GM12878 (cell line): ENCODE measurements at regions not wholly inside any gene's neighbourhood (a gene's known extent, or its start where the extent isn't known, plus 50 kb on each side); places are given as distances from the start of the nearest gene placed in this dataset.

Experiments
- CREB1 ChIP-seq: IDR thresholded peaks from 2 replicates; pipeline ENCODE4 v1.6.1; 2012; ENCODE audit warnings: low read depth, mild to moderate bottlenecking, inconsistent platforms
- CTCF ChIP-seq, 3 experiments: IDR thresholded peaks in 2 of 3; conservative IDR thresholded peaks in 1 of 3; 2 replicates each; pipeline ENCODE4 v1.5.1; 2011; ENCODE audit warnings: low read depth in 3 of 3, low read length in 3 of 3, mild to moderate bottlenecking in 3 of 3, control low read depth in 2 of 3, moderate library complexity in 2 of 3, inconsistent platforms in 1 of 3, mixed read lengths in 1 of 3; ENCODE audit not compliant: control insufficient read depth in 2 of 3, insufficient read depth in 1 of 3; ENCODE audit errors: extremely low read depth in 1 of 3
- EED ChIP-seq: sonication (generic); IDR thresholded peaks from 2 replicates; pipeline ENCODE4 v1.6.1; 2016; ENCODE audit warnings: antibody characterized with exemption, low read depth
- FOXK2 ChIP-seq: fragments of 450-650 bp; IDR thresholded peaks from 2 replicates; pipeline ENCODE4 v1.6.1; 2017; ENCODE audit warnings: mild to moderate bottlenecking, moderate library complexity
- POLR2A ChIP-seq: IDR thresholded peaks from 2 replicates; pipeline ENCODE4 v1.6.1; 2011; ENCODE audit warnings: low read depth, mild to moderate bottlenecking, low read length
- SMARCA5 ChIP-seq: fragments of 450-650 bp; IDR thresholded peaks from 2 replicates; pipeline ENCODE4 v1.6.1; 2017; ENCODE audit warnings: mild to moderate bottlenecking
- SP1 ChIP-seq: IDR thresholded peaks from one replicate; pipeline ENCODE4 v1.6.1; 2011; ENCODE audit warnings: low read depth, low read length
- SREBF2 ChIP-seq: IDR thresholded peaks from 2 replicates; pipeline ENCODE4 v1.6.1; 2012; ENCODE audit warnings: mild to moderate bottlenecking, low read length
- TF ChIP-seq, protein P1 (sequence below): fragments of 450-650 bp; IDR thresholded peaks from 2 replicates; pipeline ENCODE4 v1.6.1; 2016; ENCODE audit warnings: mild to moderate bottlenecking

DNA sequence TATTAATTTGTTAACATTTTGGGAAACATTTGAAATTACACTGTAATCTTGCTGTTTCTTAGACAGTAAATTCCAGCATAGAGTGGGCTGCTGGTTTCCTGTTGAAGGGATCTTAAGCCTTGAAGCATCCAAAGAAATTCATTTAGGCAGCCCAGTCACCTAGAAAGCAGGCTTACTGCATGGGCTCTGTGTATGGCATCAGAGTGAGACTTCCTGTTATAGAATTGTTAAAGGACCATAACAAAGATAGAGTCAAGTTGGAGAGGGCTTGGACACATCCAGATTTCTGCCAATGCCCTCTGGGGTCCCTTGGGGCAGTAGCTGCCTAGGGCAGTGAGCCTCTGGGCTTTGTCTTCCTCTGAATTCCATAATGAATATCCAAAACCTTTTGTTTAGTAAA, 149.2 kb downstream of the DYRK2 start:
- TF ChIP-seq CTCF (IDR thresholded peaks at IDR 0.05 in 2 of 3, conservative IDR thresholded peaks at IDR 0.05 in 1 of 3; ENCODE audit: control insufficient read depth in 2 of 3, extremely low read depth in 1 of 3, insufficient read depth in 1 of 3, low read depth in 3 of 3, low read length in 3 of 3): no peak
- no peak for TF ChIP-seq SP1
- TF ChIP-seq, protein P1, sequence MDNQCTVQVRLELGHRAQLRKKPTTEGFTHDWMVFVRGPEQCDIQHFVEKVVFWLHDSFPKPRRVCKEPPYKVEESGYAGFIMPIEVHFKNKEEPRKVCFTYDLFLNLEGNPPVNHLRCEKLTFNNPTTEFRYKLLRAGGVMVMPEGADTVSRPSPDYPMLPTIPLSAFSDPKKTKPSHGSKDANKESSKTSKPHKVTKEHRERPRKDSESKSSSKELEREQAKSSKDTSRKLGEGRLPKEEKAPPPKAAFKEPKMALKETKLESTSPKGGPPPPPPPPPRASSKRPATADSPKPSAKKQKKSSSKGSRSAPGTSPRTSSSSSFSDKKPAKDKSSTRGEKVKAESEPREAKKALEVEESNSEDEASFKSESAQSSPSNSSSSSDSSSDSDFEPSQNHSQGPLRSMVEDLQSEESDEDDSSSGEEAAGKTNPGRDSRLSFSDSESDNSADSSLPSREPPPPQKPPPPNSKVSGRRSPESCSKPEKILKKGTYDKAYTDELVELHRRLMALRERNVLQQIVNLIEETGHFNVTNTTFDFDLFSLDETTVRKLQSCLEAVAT: no peak
- TF ChIP-seq CREB1: no peak
- no peak for TF ChIP-seq FOXK2
- TF ChIP-seq SREBF2: no peak
- TF ChIP-seq POLR2A: no peak
- no peak for TF ChIP-seq EED
- TF ChIP-seq SMARCA5: no peak
